Activated CD4-positive, alpha-beta memory T cell treated with anti-CD3 and anti-CD28 coated beads for 36 hours (primary cell): ENCODE measurements at regions not wholly inside any gene's neighbourhood (a gene's known extent, or its start where the extent isn't known, plus 50 kb on each side); places are given as distances from the start of the nearest gene placed in this dataset.

Experiments
- CTCF ChIA-PET: fragments of 350-600 bp; sonication (Branson Sonifier 250); formaldehyde crosslinking; loops from one replicate; lab custom pipeline; 2021; ENCODE audit warnings: antibody characterized with exemption, inconsistent platforms; lab: Charles Lee
- POLR2A ChIA-PET: fragments of 350-600 bp; sonication (Branson Sonifier 250); formaldehyde crosslinking; loops from one replicate; lab custom pipeline; 2021; ENCODE audit warnings: antibody characterized with exemption; lab: Charles Lee
- DNase-seq: peaks from one replicate; pipeline ENCODE4 v3.0.0-alpha.2; 2020
- H3K27ac Mint-ChIP-seq: one replicate; pipeline ENCODE4 v1.8.0; 2021; ENCODE audit warnings: mixed read lengths
- H3K27me3 Mint-ChIP-seq: one replicate; pipeline ENCODE4 v1.8.0; 2021; ENCODE audit warnings: mixed read lengths
- H3K36me3 Mint-ChIP-seq: one replicate; pipeline ENCODE4 v1.8.0; 2021; ENCODE audit warnings: mixed read lengths
- H3K4me1 Mint-ChIP-seq: one replicate; pipeline ENCODE4 v1.8.0; 2021; ENCODE audit warnings: low read depth, mixed read lengths
- H3K4me3 Mint-ChIP-seq: one replicate; pipeline ENCODE4 v1.8.0; 2021; ENCODE audit warnings: mild to moderate bottlenecking, mixed read lengths
- H3K9me3 Mint-ChIP-seq: one replicate; pipeline ENCODE4 v1.8.0; 2021; ENCODE audit warnings: mixed read lengths
- intact Hi-C: fragments of 100-400 bp; cut with micrococcal nuclease; formaldehyde crosslinking; loops from one replicate; pipeline ENCODE4 v1.15.1; 2023

DNA sequence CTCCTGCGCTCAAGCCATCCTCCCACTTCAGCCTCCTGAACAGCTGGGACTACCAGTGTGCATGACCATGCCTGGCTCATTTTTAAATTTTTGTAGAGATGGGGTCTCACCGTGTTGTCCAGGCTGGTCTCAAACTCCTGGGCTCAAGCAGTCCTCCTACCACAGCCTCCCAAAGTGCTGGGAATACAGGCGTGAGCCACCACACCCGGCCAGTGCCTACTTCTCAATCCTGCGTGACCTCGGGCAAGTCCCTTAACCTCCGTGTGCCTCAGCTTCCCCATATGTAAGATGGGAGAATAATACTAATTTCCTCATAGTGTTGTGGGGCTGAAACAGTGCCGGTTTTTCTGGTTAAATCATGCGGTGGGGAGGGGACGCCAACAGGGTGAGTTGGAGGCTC, 143.5 kb upstream of the CIBAR2 start:
- Mint-ChIP-seq H3K27me3 (peaks cover 5% of the 10 kb centered on the region), H3K27ac (no peak overlapping the region), H3K4me3 (no peak overlapping the region), H3K9me3 (no peaks in the 10 kb centered on the region), H3K36me3 (no peaks in the 10 kb centered on the region), H3K4me1 (no peaks in the 10 kb centered on the region)
- DNase-seq: no peak
- CTCF ChIA-PET: interaction anchor here (0.7 to 1.6 kb wide), 4 partner anchors 9 to 709 kb away, joined by 3 to 4 read pairs (median 4); no protein-coding TSS in a partner anchor
- POLR2A ChIA-PET: no interaction called here
- intact Hi-C loops: no loop called here

DNA sequence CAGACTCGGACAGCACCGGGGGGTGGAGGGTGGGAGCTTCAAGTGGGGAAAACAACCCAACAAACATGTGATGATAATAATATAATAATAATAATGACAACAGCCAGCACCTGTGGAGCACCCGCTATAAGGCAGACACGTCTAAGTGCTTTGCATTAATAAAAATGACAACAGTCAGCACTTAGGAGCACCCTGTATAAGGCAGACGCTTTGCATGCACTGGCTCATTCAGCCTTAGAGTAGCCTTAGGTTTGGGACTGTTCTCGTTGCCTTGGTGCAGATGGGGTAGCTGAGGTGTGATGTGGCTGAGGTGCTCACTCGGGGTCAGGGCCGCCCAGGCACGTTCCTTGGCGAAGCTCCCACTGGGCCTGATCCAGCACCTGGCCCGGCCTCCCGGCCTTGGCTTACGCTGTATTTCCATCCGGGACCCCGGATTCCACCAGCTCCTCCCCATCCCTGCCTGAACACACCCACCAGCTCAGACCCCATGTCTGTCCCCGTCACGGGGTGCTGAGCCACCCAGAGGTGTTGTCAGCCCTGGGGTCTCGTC, 144.0 kb upstream of the CIBAR2 start:
- no peaks in the 10 kb centered on the region for H3K4me1 Mint-ChIP-seq
- H3K27ac Mint-ChIP-seq: no peak overlapping the region
- CTCF ChIA-PET: interaction anchor here (1.1 to 1.6 kb wide), 3 partner anchors 11 to 142 kb away, joined by 3 to 5 read pairs (median 4); no protein-coding TSS in a partner anchor
- no peaks in the 10 kb centered on the region for H3K36me3 Mint-ChIP-seq
- H3K9me3 Mint-ChIP-seq: no peaks in the 10 kb centered on the region
- H3K27me3 Mint-ChIP-seq: peaks cover 9% of the 10 kb centered on the region
- no peak for DNase-seq
- H3K4me3 Mint-ChIP-seq: no peak overlapping the region
- POLR2A ChIA-PET: no interaction called here
- intact Hi-C loops: no loop called here

DNA sequence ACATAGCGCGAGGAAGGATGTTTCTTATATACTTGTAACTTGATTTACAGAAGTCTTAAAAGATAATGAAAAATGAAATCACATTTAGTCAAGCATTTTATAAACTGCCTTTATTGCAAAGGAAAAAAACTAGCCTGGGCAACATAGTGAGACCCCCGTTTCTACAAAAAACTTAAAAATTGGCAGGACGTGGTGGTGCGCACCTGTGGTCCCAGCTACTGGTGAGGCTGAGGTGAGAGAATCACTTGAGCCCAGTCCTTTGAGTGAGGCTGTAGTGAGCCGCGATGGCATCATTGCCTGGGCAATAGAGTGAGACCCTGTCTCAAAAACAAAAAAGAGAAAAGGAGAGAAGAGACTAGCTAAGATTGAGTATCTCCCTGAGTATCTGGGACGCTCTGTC, 145.2 kb upstream of the CIBAR2 start:
- Mint-ChIP-seq H3K36me3 (no peaks in the 10 kb centered on the region), H3K9me3 (no peaks in the 10 kb centered on the region), H3K4me3 (no peak overlapping the region), H3K27ac (no peak overlapping the region), H3K27me3 (peaks cover 16% of the 10 kb centered on the region), H3K4me1 (no peaks in the 10 kb centered on the region)
- ChIA-PET CTCF (interaction anchor here (0.7 to 1.9 kb wide), 5 partner anchors 8 to 382 kb away, joined by 3 to 5 read pairs (median 3); no protein-coding TSS in a partner anchor), POLR2A (no interaction called here)
- DNase-seq: no peak
- intact Hi-C loops: no loop called here

DNA sequence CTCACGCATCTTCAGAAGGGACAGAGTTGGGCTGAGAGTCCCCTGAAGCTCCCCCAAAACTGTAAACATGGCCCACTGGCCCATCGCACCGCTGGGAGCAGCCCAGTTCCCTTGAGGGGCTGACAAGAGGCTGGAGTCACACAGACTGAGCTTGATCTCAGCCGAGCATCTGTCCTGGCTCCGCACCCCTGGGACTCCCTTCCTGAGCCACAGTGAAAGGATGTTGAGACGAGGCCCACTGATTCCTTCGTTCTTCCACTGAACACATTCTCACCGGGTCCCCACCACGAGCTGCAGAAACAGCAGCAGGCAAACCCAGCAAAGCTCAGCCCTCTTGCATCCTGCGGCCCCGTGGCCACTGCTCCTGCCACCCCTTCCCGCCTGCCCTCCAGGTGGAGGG, 145.9 kb upstream of the CIBAR2 start:
- Mint-ChIP-seq H3K4me1 (no peaks in the 10 kb centered on the region), H3K27me3 (peaks cover 16% of the 10 kb centered on the region), H3K36me3 (no peaks in the 10 kb centered on the region), H3K4me3 (no peak overlapping the region), H3K27ac (no peak overlapping the region), H3K9me3 (no peaks in the 10 kb centered on the region)
- intact Hi-C loops: no loop called here
- no peak for DNase-seq
- ChIA-PET CTCF (interaction anchor here (1.4 to 1.9 kb wide), 2 partner anchors 9 to 13 kb away, joined by 3 to 5 read pairs; no protein-coding TSS in a partner anchor), POLR2A (no interaction called here)

DNA sequence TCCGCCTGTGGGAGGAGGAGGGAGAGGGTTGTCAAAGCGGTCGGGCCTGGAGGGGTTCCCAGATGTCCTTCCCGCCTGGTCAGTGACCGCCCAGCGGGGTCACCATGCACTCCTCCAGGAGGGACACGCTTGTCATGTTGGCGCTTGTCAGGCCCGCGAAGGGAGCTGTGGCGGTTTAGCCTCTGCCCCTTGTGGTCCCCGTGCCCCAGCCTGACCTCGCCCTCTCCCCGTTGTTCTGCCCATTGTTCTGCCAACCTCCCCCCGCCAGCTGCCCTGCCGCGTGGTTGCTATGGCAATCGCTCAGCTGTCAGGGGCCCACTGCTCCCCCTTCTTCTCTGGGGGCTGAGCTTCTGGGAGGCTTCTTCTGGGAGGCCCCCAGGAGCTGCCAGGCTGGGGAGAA, 146.4 kb upstream of the CIBAR2 start:
- POLR2A ChIA-PET: no interaction called here
- intact Hi-C loops: no loop called here
- Mint-ChIP-seq H3K27me3 (peaks cover 16% of the 10 kb centered on the region), H3K4me1 (no peaks in the 10 kb centered on the region), H3K36me3 (no peaks in the 10 kb centered on the region), H3K27ac (no peak overlapping the region), H3K4me3 (no peak overlapping the region), H3K9me3 (no peaks in the 10 kb centered on the region)
- CTCF ChIA-PET: interaction anchor here (0.5 to 1.9 kb wide), 3 partner anchors 10 to 288 kb away, joined by 3 to 5 read pairs (median 3); no protein-coding TSS in a partner anchor
- no peak for DNase-seq

DNA sequence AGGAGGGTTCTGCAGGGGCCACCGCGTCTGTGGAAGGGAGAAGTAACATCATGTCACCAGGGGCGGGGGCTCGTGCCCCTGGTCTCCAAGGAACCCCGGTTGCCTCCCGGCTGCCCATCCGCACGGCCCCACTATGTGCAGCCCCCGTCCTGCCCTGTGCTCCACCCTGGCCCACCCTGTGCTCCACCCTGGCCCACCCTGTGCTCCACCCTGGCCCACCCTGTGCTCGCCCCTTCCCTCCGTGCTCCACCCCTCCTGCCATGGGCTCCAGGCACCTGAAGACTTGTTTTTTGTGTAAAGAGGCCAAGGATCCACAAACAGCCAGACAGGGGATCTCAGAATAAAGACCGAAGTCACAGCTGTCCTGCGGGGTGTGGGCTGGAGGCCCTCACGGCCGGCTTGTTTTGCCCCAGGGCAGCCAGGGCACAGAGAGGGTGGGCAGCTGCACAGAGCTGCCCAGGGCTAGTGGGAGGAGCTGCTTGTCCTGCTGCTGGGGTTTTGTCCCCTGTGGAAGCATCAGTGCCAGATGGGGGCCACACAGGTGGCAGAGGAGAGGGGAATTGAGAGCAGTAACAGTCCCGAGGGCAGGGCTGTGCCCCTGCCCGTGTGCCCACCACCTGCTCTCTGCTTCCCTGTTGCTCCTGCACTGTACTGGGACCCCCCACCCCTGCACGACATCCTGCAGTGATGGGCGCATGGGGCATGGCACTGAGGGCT, 147.0 kb upstream of the CIBAR2 start:
- Mint-ChIP-seq H3K27me3 (peaks cover 16% of the 10 kb centered on the region), H3K4me1 (no peaks in the 10 kb centered on the region), H3K27ac (no peak overlapping the region), H3K4me3 (no peak overlapping the region), H3K36me3 (no peaks in the 10 kb centered on the region), H3K9me3 (no peaks in the 10 kb centered on the region)
- intact Hi-C loops: no loop called here
- ChIA-PET POLR2A (no interaction called here), CTCF (interaction anchor here (0.5 to 1.9 kb wide), 3 partner anchors 10 to 288 kb away, joined by 3 to 5 read pairs (median 3); no protein-coding TSS in a partner anchor)
- DNase-seq: no peak

DNA sequence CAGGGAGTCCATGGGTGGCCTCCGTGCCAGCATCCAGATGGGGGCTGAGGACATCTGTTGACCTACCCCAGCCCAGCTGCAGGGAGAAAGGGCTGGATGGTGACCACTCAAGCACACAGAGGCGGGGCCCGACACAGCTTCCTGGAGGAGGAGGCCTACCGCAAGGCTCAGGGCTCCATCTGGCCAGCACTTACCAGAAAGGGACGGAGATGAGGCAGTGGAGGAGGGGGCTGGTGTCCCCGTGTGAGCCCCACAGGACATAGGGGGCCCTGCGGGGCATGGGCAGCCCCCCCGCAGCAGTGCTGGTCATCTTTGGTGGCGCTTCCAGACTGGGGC, 147.5 kb upstream of the CIBAR2 start:
- Mint-ChIP-seq H3K36me3 (no peaks in the 10 kb centered on the region), H3K4me1 (no peaks in the 10 kb centered on the region), H3K4me3 (no peak overlapping the region), H3K27ac (no peak overlapping the region), H3K27me3 (peaks cover 16% of the 10 kb centered on the region), H3K9me3 (no peaks in the 10 kb centered on the region)
- intact Hi-C loops: no loop called here
- ChIA-PET CTCF (no interaction called here), POLR2A (no interaction called here)
- DNase-seq: no peak

DNA sequence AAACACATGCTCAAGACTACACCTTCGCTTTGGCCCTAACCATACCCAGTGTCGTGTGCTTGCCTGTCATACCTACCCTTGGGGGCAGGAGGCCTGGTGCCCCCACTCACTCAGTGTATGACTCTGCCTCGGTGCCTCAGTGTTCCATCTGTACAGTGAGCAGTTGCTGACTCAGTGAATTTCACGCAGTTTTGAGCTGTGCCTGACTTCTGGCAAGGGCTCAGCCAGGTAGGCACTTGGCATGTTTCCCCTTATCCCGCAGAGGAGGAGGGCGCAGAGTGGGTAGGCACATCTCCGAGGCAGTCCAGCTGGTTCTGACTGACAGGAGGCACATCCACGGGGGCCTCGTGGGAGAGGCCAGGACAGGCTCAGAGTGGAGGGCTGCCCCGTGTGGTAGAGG, 148.9 kb upstream of the CIBAR2 start:
- H3K4me3 Mint-ChIP-seq: no peak overlapping the region
- no peaks in the 10 kb centered on the region for H3K9me3 Mint-ChIP-seq
- no peaks in the 10 kb centered on the region for H3K36me3 Mint-ChIP-seq
- H3K27ac Mint-ChIP-seq: no peak overlapping the region
- DNase-seq: no peak
- ChIA-PET POLR2A (no interaction called here), CTCF (no interaction called here)
- intact Hi-C loops: no loop called here
- peaks cover 16% of the 10 kb centered on the region for H3K27me3 Mint-ChIP-seq
- no peaks in the 10 kb centered on the region for H3K4me1 Mint-ChIP-seq

DNA sequence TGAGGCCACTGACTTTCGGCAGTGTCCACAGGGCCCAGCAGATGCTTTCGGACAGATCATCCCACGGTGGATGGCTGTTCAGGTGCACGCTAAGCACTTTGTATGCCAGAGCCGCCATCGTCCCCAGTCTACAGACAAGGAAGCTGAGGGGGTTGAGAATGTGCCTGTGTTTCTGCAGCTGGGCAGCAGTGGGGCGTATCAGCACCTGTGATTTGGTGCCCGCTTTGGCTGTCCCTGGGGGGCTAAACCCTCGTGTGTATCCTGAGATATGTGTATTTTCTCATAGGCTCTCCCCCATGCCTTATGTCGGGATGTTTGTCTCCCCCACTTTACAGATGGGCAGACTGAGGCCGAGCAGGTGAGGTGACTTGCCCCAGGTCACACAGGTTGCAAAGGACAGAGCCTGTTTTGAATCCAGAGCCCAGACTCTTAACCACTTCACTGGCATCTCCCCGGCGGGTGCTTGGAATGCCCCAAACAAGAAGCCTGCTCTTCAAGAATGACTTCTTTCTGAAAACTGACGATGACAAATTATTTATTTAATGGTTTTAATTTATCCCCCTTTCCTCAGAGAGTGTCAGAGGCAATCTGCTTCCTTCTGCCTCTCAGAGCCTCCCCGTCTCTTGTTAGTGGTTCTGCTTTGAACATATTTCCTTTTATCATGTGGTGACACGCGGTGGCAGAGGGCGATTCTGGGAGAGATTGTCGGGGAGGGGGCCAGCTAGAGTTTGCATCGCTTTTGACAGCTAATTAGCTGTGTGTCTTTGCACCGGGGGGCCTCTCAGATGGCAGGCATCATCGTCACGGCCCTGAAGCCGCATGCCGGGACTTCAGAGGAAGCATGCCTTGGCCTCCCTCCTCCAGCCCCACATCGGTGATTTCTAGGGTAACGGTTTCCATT, 149.6 kb upstream of the CIBAR2 start:
- no peak for DNase-seq
- Mint-ChIP-seq H3K36me3 (no peaks in the 10 kb centered on the region), H3K27ac (no peak overlapping the region), H3K27me3 (peaks cover 16% of the 10 kb centered on the region), H3K9me3 (no peaks in the 10 kb centered on the region), H3K4me1 (no peaks in the 10 kb centered on the region), H3K4me3 (no peak overlapping the region)
- ChIA-PET POLR2A (no interaction called here), CTCF (interaction anchor here (0.9 to 2.9 kb wide), 2 partner anchors 9 to 13 kb away, joined by 3 to 20 read pairs; no protein-coding TSS in a partner anchor)
- intact Hi-C loops: no loop called here

DNA sequence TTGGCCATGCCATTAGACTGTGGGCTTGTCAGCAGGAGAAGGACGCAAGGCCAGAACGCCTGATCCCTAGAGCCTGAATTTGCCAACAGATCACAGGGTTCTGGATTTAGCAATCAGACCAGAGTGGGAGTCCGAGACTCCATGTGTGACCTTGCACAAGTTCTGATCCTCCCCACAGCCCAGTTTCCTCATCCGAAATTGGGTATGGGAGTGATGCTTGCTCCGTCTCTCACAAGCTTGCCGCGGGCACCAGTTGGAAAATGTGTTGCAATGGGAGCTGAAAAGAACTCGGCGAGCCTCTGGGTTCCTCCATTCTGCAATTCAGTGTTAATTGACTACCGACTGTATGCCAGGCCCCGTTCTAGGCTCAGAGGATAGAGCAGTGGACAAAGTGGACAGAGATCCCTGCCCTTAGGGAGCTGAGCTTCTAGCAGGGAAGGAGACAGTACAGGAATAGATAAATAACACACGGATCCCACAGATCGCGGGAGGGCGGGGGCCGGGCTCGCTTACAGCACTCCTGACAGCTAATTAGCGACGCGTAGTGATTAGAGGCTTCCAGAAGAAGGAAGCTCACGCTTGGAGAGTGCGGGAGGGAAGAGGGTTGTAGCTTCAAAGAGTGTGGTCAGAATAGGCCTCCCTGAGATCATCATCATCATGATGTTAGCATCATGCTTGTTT, 150.4 kb upstream of the CIBAR2 start:
- Mint-ChIP-seq H3K27me3 (peaks cover 16% of the 10 kb centered on the region), H3K36me3 (no peaks in the 10 kb centered on the region)
- CTCF ChIA-PET: interaction anchor here (0.9 to 2.9 kb wide), 2 partner anchors 10 to 12 kb away, joined by 3 to 20 read pairs; no protein-coding TSS in a partner anchor

DNA sequence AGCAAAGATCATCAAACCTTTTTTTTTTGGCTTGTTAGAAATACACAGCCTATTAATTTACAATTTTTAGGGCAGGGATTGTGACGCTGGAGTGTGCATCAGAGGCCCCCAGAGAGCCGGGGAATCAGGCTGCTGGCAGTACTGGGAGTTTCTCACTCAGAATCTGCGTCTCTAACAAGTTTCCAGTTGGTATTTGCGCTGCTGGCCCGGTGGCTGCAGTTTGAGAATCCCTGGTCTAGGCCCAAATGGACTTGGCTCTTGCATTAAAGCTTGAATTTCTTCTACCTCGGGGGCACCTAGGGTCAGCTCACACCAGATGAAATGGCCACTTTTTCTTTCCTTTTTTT, 150.9 kb upstream of the CIBAR2 start:
- Mint-ChIP-seq H3K27ac (no peak overlapping the region), H3K9me3 (no peaks in the 10 kb centered on the region), H3K4me3 (no peak overlapping the region), H3K27me3 (peaks cover 16% of the 10 kb centered on the region), H3K36me3 (no peaks in the 10 kb centered on the region), H3K4me1 (no peaks in the 10 kb centered on the region)
- POLR2A ChIA-PET: no interaction called here
- intact Hi-C loops: no loop called here
- CTCF ChIA-PET: interaction anchor here (2.9 kb wide), 1 partner anchor 10 kb away, joined by 20 read pairs; no protein-coding TSS in a partner anchor
- DNase-seq: no peak

More for the DNA sequence above, 150.4 kb upstream of the CIBAR2 start:
- no peak for DNase-seq
- POLR2A ChIA-PET: no interaction called here
- intact Hi-C loops: no loop called here
- H3K4me1 Mint-ChIP-seq: no peaks in the 10 kb centered on the region
- no peaks in the 10 kb centered on the region for H3K9me3 Mint-ChIP-seq
- H3K27ac Mint-ChIP-seq: no peak overlapping the region
- H3K4me3 Mint-ChIP-seq: no peak overlapping the region
